Renal cortical epithelial cell (primary cell): ENCODE measurements at regions not wholly inside any gene's neighbourhood (a gene's known extent, or its start where the extent isn't known, plus 50 kb on each side); places are given as distances from the start of the nearest gene placed in this dataset.
"Not testable (repeated sequence)": the region's sequence is repeated elsewhere in the genome, so short reads cannot be mapped to it uniquely, and the experiment has no call there.

Source experiments
- DNase-seq: peaks from one replicate; pipeline ENCODE4 v3.0.0-alpha.2; 2011; ENCODE audit warnings: low read depth

- no peak for DNase-seq
Measured at GRCh38 chr21:22174746-22175145, 1176.5 kb downstream of the NCAM2 start.

GRCh38 chr21:22189278-22189677 lies 1191.1 kb downstream of the NCAM2 start:
- DNase-seq = no peak

GRCh38 chr21:22191581-22191980 lies 1193.4 kb downstream of the NCAM2 start:
- no peak for DNase-seq

GRCh38 chr21:22192766-22193165 lies 1194.6 kb downstream of the NCAM2 start:
- no peak for DNase-seq

GRCh38 chr21:22194986-22195385 lies 1196.8 kb downstream of the NCAM2 start:
- DNase-seq = not testable (repeated sequence)

GRCh38 chr21:22200378-22201092 lies 1202.3 kb downstream of the NCAM2 start:
- no peak for DNase-seq

- DNase-seq = no peak
Measured at GRCh38 chr21:22201126-22201525, 1202.9 kb downstream of the NCAM2 start.

GRCh38 chr21:22201669-22202068 lies 1203.5 kb downstream of the NCAM2 start:
- no peak for DNase-seq

GRCh38 chr21:22209304-22209700 lies 1211.1 kb downstream of the NCAM2 start:
- no peak for DNase-seq

- DNase-seq = no peak
Measured at GRCh38 chr21:22211943-22212342, 1213.7 kb downstream of the NCAM2 start.

- DNase-seq = no peak
Measured at GRCh38 chr21:22223385-22223784, 1225.2 kb downstream of the NCAM2 start.

- no peak for DNase-seq
Measured at GRCh38 chr21:22224261-22224660, 1226.1 kb downstream of the NCAM2 start.

GRCh38 chr21:22225299-22225698 lies 1227.1 kb downstream of the NCAM2 start:
- DNase-seq = no peak

- DNase-seq = no peak
Measured at GRCh38 chr21:22231013-22231412, 1232.8 kb downstream of the NCAM2 start.

- DNase-seq = no peak
Measured at GRCh38 chr21:22235866-22236590, 1237.8 kb downstream of the NCAM2 start.

GRCh38 chr21:22244516-22244915 lies 1246.3 kb downstream of the NCAM2 start:
- no peak for DNase-seq

- DNase-seq = no peak
Measured at GRCh38 chr21:22250355-22250754, 1252.1 kb downstream of the NCAM2 start.

GRCh38 chr21:22253761-22254160 lies 1255.6 kb downstream of the NCAM2 start:
- DNase-seq = no peak

- DNase-seq = no peak
Measured at GRCh38 chr21:22258821-22259220, 1260.6 kb downstream of the NCAM2 start.

- DNase-seq = no peak
Measured at GRCh38 chr21:22260274-22260673, 1262.1 kb downstream of the NCAM2 start.

- no peak for DNase-seq
Measured at GRCh38 chr21:22263890-22264289, 1265.7 kb downstream of the NCAM2 start.

GRCh38 chr21:22277341-22277740 lies 1279.1 kb downstream of the NCAM2 start:
- DNase-seq = no peak

GRCh38 chr21:22278366-22278765 lies 1280.2 kb downstream of the NCAM2 start:
- DNase-seq = no peak
